ENCODE measurements at regions not wholly inside any gene's neighbourhood (a gene's known extent, or its start where the extent isn't known, plus 50 kb on each side); places are given as distances from the start of the nearest gene placed in this dataset.

DNA sequence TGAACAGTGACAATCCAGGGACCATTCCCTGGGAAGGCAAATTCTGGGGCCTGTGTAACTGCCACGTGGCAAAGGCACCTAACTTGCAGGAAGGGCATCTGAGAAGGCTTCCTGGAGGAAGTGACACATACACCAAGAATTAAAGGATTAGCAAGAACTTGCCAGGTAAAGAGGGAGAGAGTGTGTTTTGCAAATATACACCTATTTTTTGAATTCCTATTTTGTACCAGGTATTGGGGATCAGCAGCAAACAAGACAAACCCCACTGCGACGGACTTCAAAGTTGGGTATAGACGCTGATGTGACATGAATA lies 206.5 kb upstream of the ZMIZ1 start:
- DNase-seq (ENCODE audit: low read depth), result no peak
- in situ Hi-C loops (cut with HindIII; ENCODE audit: low sequenced_read_pairs), result no loop called here
- TF ChIP-seq, protein P1, sequence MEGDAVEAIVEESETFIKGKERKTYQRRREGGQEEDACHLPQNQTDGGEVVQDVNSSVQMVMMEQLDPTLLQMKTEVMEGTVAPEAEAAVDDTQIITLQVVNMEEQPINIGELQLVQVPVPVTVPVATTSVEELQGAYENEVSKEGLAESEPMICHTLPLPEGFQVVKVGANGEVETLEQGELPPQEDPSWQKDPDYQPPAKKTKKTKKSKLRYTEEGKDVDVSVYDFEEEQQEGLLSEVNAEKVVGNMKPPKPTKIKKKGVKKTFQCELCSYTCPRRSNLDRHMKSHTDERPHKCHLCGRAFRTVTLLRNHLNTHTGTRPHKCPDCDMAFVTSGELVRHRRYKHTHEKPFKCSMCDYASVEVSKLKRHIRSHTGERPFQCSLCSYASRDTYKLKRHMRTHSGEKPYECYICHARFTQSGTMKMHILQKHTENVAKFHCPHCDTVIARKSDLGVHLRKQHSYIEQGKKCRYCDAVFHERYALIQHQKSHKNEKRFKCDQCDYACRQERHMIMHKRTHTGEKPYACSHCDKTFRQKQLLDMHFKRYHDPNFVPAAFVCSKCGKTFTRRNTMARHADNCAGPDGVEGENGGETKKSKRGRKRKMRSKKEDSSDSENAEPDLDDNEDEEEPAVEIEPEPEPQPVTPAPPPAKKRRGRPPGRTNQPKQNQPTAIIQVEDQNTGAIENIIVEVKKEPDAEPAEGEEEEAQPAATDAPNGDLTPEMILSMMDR (IDR thresholded peaks at IDR 0.05; ENCODE audit: low read depth, low read length, missing control alignments), result no peak
- H3K4me3 ChIP-seq (ENCODE audit: low read depth, low read length), result no peak overlapping the region

DNA sequence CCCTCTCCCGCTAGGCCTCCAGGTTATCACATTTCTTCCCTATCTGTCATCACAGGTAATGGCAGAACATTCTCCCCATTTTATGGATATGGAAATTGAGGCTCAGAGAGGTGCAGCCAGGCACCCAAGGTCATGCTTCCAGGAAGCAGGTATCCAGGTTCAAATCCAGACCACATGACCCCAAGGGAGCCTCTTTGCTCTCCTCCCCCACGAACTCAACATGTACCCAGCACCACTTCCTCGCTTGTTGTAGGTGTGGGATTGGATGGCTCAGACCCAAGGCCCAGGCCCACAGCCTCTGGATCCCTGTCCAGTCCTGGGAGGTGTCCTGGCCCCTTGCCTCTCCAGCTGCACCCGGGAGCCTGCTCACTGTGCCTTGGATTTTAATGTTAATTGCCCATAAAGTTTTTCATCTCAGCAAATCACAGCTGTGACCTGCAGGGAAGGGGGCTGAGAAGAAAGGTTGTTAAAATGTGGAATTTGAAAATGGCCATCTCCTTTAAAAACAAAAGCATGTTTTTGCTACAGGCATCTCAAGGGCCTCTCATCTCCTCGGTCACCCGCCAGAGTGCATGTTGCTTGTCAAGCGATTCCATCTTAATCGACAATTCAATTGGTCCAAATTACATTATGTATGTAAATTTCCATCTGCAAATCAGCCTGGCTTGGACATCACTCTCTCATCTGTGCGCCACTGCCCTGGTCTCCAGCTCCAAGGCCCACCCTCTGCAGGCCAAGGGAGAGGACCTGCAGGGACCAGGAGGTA lies 205.4 kb upstream of the ZMIZ1 start:
- DNase-seq (ENCODE audit: low read depth), result no peak
- TF ChIP-seq, protein P1 (IDR thresholded peaks at IDR 0.05; ENCODE audit: low read depth, low read length, missing control alignments), result no peak
- no peak overlapping the region for H3K4me3 ChIP-seq (ENCODE audit: low read depth, low read length)
- in situ Hi-C loops (cut with HindIII; ENCODE audit: low sequenced_read_pairs), result no loop called here

DNA sequence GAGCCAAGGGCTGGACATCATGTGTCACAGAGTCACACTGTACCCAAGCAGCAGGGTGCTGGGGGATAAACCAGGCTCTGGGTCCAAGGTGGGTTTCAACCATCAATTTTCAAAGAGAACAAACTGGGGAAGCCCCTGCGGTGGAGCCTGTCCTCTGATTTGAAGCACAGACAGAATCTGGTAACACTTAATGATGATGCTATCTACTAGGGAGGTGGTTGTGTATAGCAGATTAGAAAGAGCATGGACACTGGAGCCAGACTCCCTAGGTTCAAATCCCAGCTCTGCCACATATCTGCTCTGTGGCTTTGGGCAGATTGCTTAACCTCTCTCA lies 204.9 kb upstream of the ZMIZ1 start:
- in situ Hi-C loops (cut with HindIII; ENCODE audit: low sequenced_read_pairs), result no loop called here
- H3K4me3 ChIP-seq (ENCODE audit: low read depth, low read length), result no peak overlapping the region
- DNase-seq (ENCODE audit: low read depth), result no peak
- TF ChIP-seq, protein P1 (IDR thresholded peaks at IDR 0.05; ENCODE audit: low read depth, low read length, missing control alignments), result no peak

DNA sequence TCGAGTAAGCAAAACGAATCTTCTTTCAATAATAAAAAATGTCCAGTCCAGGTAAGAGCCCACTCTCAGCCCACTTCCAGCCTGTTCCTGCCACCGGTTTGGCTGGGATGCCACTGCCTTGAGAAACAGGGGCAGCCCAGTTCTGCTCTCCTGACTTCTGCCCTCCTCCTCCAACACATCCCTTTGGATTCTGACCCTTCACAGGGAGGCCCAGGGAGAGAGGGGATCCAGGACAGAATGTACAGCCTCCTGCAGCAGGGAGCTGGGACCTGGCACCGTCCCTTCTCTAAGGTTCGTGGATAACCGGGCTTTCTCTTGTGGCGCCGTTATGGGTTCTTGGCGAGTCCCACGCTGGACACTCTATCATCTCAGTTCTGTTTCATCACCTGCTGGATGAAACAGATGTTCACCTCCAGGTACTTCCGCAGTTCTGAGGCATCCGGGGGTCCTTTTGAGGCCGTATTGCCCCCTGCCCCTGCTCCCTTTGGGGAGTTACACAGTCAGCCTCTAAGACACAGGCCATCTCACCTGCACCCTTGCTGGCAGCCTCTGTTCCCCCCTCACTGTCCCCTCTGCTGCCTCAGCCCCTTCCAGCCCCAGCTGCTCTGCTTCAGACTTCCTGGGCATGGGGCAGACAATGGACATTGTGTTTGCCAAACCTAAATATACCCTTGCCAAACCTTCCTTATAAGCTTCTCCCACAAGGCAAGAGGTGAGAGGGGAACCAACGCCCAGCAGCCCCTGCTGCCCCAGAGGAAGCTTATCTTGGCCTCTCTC lies 203.8 kb upstream of the ZMIZ1 start:
- H3K4me3 ChIP-seq (ENCODE audit: low read depth, low read length), result no peak overlapping the region
- TF ChIP-seq, protein P1 (IDR thresholded peaks at IDR 0.05; ENCODE audit: low read depth, low read length, missing control alignments), result no peak
- in situ Hi-C loops (cut with HindIII; ENCODE audit: low sequenced_read_pairs), result no loop called here
- DNase-seq (ENCODE audit: low read depth), result no peak

DNA sequence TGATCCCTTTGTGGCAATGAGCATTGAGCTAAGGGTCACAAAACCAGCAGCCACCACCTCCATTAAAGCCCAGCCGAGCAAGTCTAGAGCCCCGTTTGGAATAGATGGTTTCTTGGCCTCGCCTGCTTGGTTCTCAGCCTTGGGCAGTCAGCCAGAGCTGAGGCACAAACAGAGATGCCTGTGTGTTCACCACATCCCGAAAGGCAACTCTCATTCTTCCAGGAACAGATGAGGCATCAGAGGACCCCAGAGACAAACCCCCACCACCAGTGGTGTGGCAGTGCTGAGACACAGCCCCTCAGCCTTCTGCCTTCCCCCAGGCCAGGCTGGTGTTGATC lies 203.3 kb upstream of the ZMIZ1 start:
- in situ Hi-C loops (cut with HindIII; ENCODE audit: low sequenced_read_pairs), result no loop called here
- TF ChIP-seq, protein P1 (IDR thresholded peaks at IDR 0.05; ENCODE audit: low read depth, low read length, missing control alignments), result no peak
- DNase-seq (ENCODE audit: low read depth), result peak; percentile 12
- no peak overlapping the region for H3K4me3 ChIP-seq (ENCODE audit: low read depth, low read length)

DNA sequence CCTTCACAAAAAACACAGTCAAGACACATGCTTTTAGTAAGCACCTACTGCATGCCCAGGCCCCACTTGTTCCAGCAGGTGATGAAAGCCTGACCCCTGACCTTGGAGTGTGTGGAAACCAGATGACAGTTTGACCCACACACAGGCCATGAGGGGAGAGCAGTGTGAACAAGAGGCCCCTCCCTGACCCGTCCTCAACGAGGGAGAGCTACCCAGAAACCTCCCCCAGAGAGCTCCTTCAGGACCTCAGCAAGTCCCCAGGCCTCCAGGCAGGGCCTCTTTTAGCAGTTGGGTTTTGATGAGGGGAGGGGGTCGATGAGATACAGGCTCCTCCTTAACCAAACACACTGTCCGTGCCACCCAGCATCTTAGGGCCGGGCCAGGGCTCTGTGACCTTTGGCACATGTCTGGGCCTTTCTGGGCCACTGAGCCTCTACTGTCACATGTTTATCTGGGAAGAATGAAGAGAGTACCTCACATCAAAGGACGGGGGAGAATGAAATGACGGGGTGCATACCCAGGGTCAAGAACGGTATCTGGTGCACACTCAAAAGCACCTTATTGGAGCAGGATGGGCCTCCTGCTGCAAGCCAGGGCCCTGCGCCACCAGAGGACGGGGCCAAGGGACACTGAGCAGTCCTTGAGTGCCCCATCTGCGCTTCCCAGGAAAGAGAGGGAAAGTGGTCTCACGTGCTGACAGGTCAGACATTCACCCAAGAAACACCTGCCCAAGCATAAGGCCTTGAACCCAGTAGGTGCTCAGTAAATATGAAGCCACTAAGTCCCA lies 202.6 kb upstream of the ZMIZ1 start:
- in situ Hi-C loops (cut with HindIII; ENCODE audit: low sequenced_read_pairs), result no loop called here
- TF ChIP-seq, protein P1 (IDR thresholded peaks at IDR 0.05; ENCODE audit: low read depth, low read length, missing control alignments), result no peak
- DNase-seq (ENCODE audit: low read depth), result no peak
- no peak overlapping the region for H3K4me3 ChIP-seq (ENCODE audit: low read depth, low read length)
